Mucosa of descending colon (tissue), 3 donors: ENCODE measurements at regions not wholly inside any gene's neighbourhood (a gene's known extent, or its start where the extent isn't known, plus 50 kb on each side); places are given as distances from the start of the nearest gene placed in this dataset.
"Not testable (repeated sequence)": the region's sequence is repeated elsewhere in the genome, so short reads cannot be mapped to it uniquely, and the experiment has no call there.

Source experiments
- ATAC-seq: fragments of 200-7000 bp; cut with Tn5 transposase; one replicate; pipeline ENCODE4 v1.9.1; 2020; ENCODE audit warnings: mild to moderate bottlenecking, moderate library complexity
- DNase-seq, 3 donors: peaks; one replicate each; pipeline ENCODE4 v3.0.0-alpha.2; 2020
- H3K36me3 ChIP-seq: fragments of 200-600 bp; one replicate; pipeline ENCODE4 v1.8.0; 2021; ENCODE audit warnings: low read depth, mild to moderate bottlenecking
- H3K4me1 ChIP-seq: fragments of 200-600 bp; one replicate; pipeline ENCODE4 v1.8.0; 2021; ENCODE audit warnings: low read depth, mild to moderate bottlenecking
- H3K4me3 ChIP-seq: fragments of 200-600 bp; one replicate; pipeline ENCODE4 v1.8.0; 2021; ENCODE audit warnings: mild to moderate bottlenecking
- H3K9me3 ChIP-seq: fragments of 200-600 bp; one replicate; pipeline ENCODE4 v1.8.0; 2021; ENCODE audit warnings: mild to moderate bottlenecking
- CTCF ChIP-seq: fragments of 200-600 bp; IDR thresholded peaks from one replicate; pipeline ENCODE4 v1.8.0; 2022; ENCODE audit warnings: antibody characterized with exemption, mild to moderate bottlenecking
- intact Hi-C, 2 donors: fragments of 100-400 bp; cut with DNase I in 1 of 2; cut with micrococcal nuclease in 1 of 2; formaldehyde crosslinking; loops; one replicate each; pipeline versions ENCODE4 v1.11.0 to v1.11.1; 2022; cut with DNase I, micrococcal nuclease
- donor health status: DM: no; HTN: no; CAD: no; lungs with moderate emphysema.
- donor health status: DM: no; HTN: no; CAD: no.
- donor health status: DM: no; HTN: yes; CAD: no.

- Histone ChIP-seq H3K4me1 (peaks cover 9% of the 10 kb centered on the region), H3K4me3 (no peak overlapping the region), H3K9me3 (no peaks in the 10 kb centered on the region), H3K36me3 (no peaks in the 10 kb centered on the region)
- DNase-seq (no peak), ATAC-seq (no peak)
- intact Hi-C loops: no loop called here
- TF ChIP-seq CTCF: no peak
Measured at GRCh38 chr11:134973801-134974200, 561.8 kb upstream of the B3GAT1 start.

- Histone ChIP-seq H3K36me3 (no peaks in the 10 kb centered on the region), H3K9me3 (no peaks in the 10 kb centered on the region), H3K4me3 (no peak overlapping the region), H3K4me1 (peaks cover 10% of the 10 kb centered on the region)
- ATAC-seq (no peak), DNase-seq (no peak)
- no peak for TF ChIP-seq CTCF
- intact Hi-C loops: no loop called here
Measured at GRCh38 chr11:134971381-134971780, 559.3 kb upstream of the B3GAT1 start.

GRCh38 chr11:134967746-134968145, 555.7 kb upstream of the B3GAT1 start:
- H3K4me1 ChIP-seq: peaks cover 4% of the 10 kb centered on the region
- TF ChIP-seq CTCF: no peak
- intact Hi-C loops: no loop called here

GRCh38 chr11:134961386-134961785, 549.3 kb upstream of the B3GAT1 start:
- DNase-seq, ATAC-seq, H3K4me1 ChIP-seq, intact Hi-C loops, H3K9me3 ChIP-seq, H3K36me3 ChIP-seq, H3K4me3 ChIP-seq: not testable (repeated sequence)

More at GRCh38 chr11:134967746-134968145, 555.7 kb upstream of the B3GAT1 start:
- Histone ChIP-seq H3K4me3 (no peak overlapping the region), H3K36me3 (no peaks in the 10 kb centered on the region), H3K9me3 (no peaks in the 10 kb centered on the region)
- ATAC-seq: no peak
- DNase-seq: no peak

GRCh38 chr11:134958870-134959269, 546.8 kb upstream of the B3GAT1 start:
- ATAC-seq (no peak), DNase-seq (no peak)
- intact Hi-C loops: no loop called here
- H3K4me1 ChIP-seq: no peaks in the 10 kb centered on the region
- no peaks in the 10 kb centered on the region for H3K9me3 ChIP-seq
- H3K36me3 ChIP-seq: no peaks in the 10 kb centered on the region
- H3K4me3 ChIP-seq: no peak overlapping the region
- TF ChIP-seq CTCF: no peak

- ATAC-seq (no peak), DNase-seq (no peak)
- intact Hi-C loops: no loop called here
- no peaks in the 10 kb centered on the region for H3K4me1 ChIP-seq
- no peaks in the 10 kb centered on the region for H3K9me3 ChIP-seq
- no peaks in the 10 kb centered on the region for H3K36me3 ChIP-seq
- no peak for TF ChIP-seq CTCF
- H3K4me3 ChIP-seq: no peak overlapping the region
Measured at GRCh38 chr11:134958336-134958640, 546.2 kb upstream of the B3GAT1 start.
